A549 (cell line): ENCODE measurements at regions not wholly inside any gene's neighbourhood (a gene's known extent, or its start where the extent isn't known, plus 50 kb on each side); places are given as distances from the start of the nearest gene placed in this dataset.

ENCODE experiments used
- ATAC-seq, 2 experiments: fragments of 200-7000 bp in 1 of 2; fragments of >200 bp in 1 of 2; cut with Nextera tagmentation in 1 of 2; cut with Tn5 transposase in 1 of 2; 3 replicates each; pipeline versions ENCODE4 v1.8.0 to v1.9.1; 2018 to 2020; ENCODE audit warnings: mild to moderate bottlenecking in 1 of 2, moderate library complexity in 1 of 2
- CTCF ChIA-PET: fragments of 300-600 bp; sonication (Branson Sonifier 250); formaldehyde crosslinking; extraction: SDS; loops from one replicate; lab custom pipeline; 2021; ENCODE audit warnings: antibody characterized with exemption, inconsistent platforms; lab: Yijun Ruan, JAX
- POLR2A ChIA-PET: fragments of 350-600 bp; formaldehyde crosslinking; extraction: SDS; loops from one replicate; lab custom pipeline; 2021; ENCODE audit warnings: antibody characterized with exemption, inconsistent platforms; lab: Yijun Ruan, JAX
- DNase-seq, 2 experiments: peaks; one replicate each; pipeline versions ENCODE4 v3.0.0 to v3.0.0-alpha.2; 2011 to 2016; ENCODE audit warnings: low read depth in 1 of 2, low spot score in 1 of 2
- FAIRE-seq: peaks from 2 replicates; lab custom pipeline; 2011; peaks lifted over from hg19 to GRCh38; lab: Jason Lieb, UNC
- H3K27ac ChIP-seq, 2 experiments: fragments of >200 bp; sonication (Bioruptor Twin); formaldehyde crosslinking; 3 replicates each; pipeline ENCODE4 v1.5.1; 2016 to 2017
- H3K4me1 ChIP-seq: fragments of >200 bp; sonication (Bioruptor Twin); formaldehyde crosslinking; 3 replicates; pipeline ENCODE4 v1.6.1; 2016
- H3K4me2 ChIP-seq: fragments of >200 bp; sonication (Bioruptor Twin); formaldehyde crosslinking; 3 replicates; pipeline ENCODE4 v1.6.1; 2016
- H3K4me3 ChIP-seq: fragments of >200 bp; sonication (Bioruptor Twin); formaldehyde crosslinking; 3 replicates; pipeline ENCODE4 v1.5.1; 2016
- H3K9me3 ChIP-seq: fragments of >200 bp; sonication (Bioruptor Twin); formaldehyde crosslinking; 3 replicates; pipeline ENCODE4 v1.6.1; 2016
- ATOH8 ChIP-seq: fragments of 250-450 bp; sonication (Bioruptor Pico); IDR thresholded peaks from 2 replicates; pipeline ENCODE4 v1.5.0; 2020; ENCODE audit warnings: low read depth, mild to moderate bottlenecking, moderate library complexity
- BCL3 ChIP-seq: fragments of >200 bp; sonication (Bioruptor Twin); formaldehyde crosslinking; IDR thresholded peaks from 3 replicates; pipeline ENCODE4 v1.6.1; 2016
- BHLHE40 ChIP-seq: IDR thresholded peaks from 2 replicates; pipeline ENCODE4 v1.6.1; 2012; ENCODE audit warnings: low read depth, low read length, inconsistent platforms
- CEBPB ChIP-seq, 2 experiments: fragments of >200 bp in 1 of 2; sonication (Bioruptor Twin) in 1 of 2; formaldehyde crosslinking in 1 of 2; IDR thresholded peaks; 2 replicates each; pipeline ENCODE4 v1.6.1; 2012 to 2016
- CHD4 ChIP-seq: fragments of 200-600 bp; sonication (generic); IDR thresholded peaks from 2 replicates; pipeline ENCODE4 v1.6.1; 2016; ENCODE audit warnings: antibody characterized with exemption, mild to moderate bottlenecking, borderline replicate concordance
- FOSB ChIP-seq: fragments of 250-450 bp; sonication (Bioruptor Pico); IDR thresholded peaks from 2 replicates; pipeline ENCODE4 v1.5.0; 2020; ENCODE audit warnings: mild to moderate bottlenecking, moderate library complexity
- HDAC2 ChIP-seq: fragments of 200-600 bp; sonication (generic); IDR thresholded peaks from 2 replicates; pipeline ENCODE4 v1.6.1; 2016
- HES2 ChIP-seq: fragments of >200 bp; sonication (Bioruptor Twin); formaldehyde crosslinking; IDR thresholded peaks from 2 replicates; pipeline ENCODE4 v1.6.1; 2016
- HEYL ChIP-seq: fragments of 250-450 bp; sonication (Bioruptor Pico); IDR thresholded peaks from 2 replicates; pipeline ENCODE4 v1.8.0; 2021; ENCODE audit warnings: mild to moderate bottlenecking, moderate library complexity
- HOXB13 ChIP-seq: fragments of 250-450 bp; sonication (Bioruptor Pico); IDR thresholded peaks from 2 replicates; pipeline ENCODE4 v1.5.0; 2020; ENCODE audit warnings: low read depth, mild to moderate bottlenecking, moderate library complexity
- JUN ChIP-seq, 2 experiments: fragments of >200 bp; sonication (Bioruptor Twin); formaldehyde crosslinking; IDR thresholded peaks; 2 replicates in 1 of 2; 3 replicates in 1 of 2; pipeline ENCODE4 v1.6.1; 2016 to 2017
- KDM1A ChIP-seq: fragments of 200-600 bp; sonication (generic); IDR thresholded peaks from 2 replicates; pipeline ENCODE4 v1.6.1; 2016; ENCODE audit warnings: low read depth, mild to moderate bottlenecking
- MAFK ChIP-seq: fragments of 450-650 bp; IDR thresholded peaks from 2 replicates; pipeline ENCODE4 v1.6.1; 2014; ENCODE audit not compliant: partially characterized antibody
- MYC ChIP-seq: IDR thresholded peaks from 2 replicates; pipeline ENCODE4 v1.6.1; 2012; ENCODE audit warnings: mild to moderate bottlenecking, inconsistent platforms, low read length, improper control_type of control experiment, borderline replicate concordance
- NPAS2 ChIP-seq: fragments of 250-450 bp; sonication (Bioruptor Pico); IDR thresholded peaks from 2 replicates; pipeline ENCODE4 v1.8.0; 2022; ENCODE audit warnings: mild to moderate bottlenecking, moderate library complexity, borderline replicate concordance
- PBX3 ChIP-seq: IDR thresholded peaks from 2 replicates; pipeline ENCODE4 v1.6.1; 2012
- PHF8 ChIP-seq: fragments of 200-600 bp; sonication (generic); IDR thresholded peaks from 2 replicates; pipeline ENCODE4 v1.6.1; 2016; ENCODE audit warnings: low read depth, mild to moderate bottlenecking, antibody characterized with exemption, moderate library complexity, borderline replicate concordance
- POLR2A ChIP-seq: IDR thresholded peaks from 2 replicates; pipeline ENCODE4 v1.6.1; 2012; ENCODE audit warnings: mild to moderate bottlenecking, low read length
- POLR2AphosphoS2 ChIP-seq: conservative IDR thresholded peaks from 2 replicates; pipeline ENCODE4 v1.6.1; 2012; ENCODE audit warnings: low read length, improper control_type of control experiment, inconsistent platforms
- REST ChIP-seq: fragments of 200-600 bp; sonication (generic); IDR thresholded peaks from 2 replicates; pipeline ENCODE4 v1.6.1; 2016; ENCODE audit warnings: antibody characterized with exemption, mild to moderate bottlenecking, moderate library complexity
- RFX5 ChIP-seq: fragments of 450-650 bp; IDR thresholded peaks from 2 replicates; pipeline ENCODE4 v1.7.1; 2014; ENCODE audit warnings: antibody characterized with exemption, mild to moderate bottlenecking, moderate library complexity
- TFCP2L1 ChIP-seq: fragments of 250-450 bp; sonication (Bioruptor Pico); IDR thresholded peaks from 2 replicates; pipeline ENCODE4 v1.5.0; 2021; ENCODE audit warnings: mild to moderate bottlenecking
- TP53 ChIP-seq: fragments of 250-450 bp; sonication (Bioruptor Pico); IDR thresholded peaks from 2 replicates; pipeline ENCODE4 v1.5.0; 2021; ENCODE audit warnings: mild to moderate bottlenecking, moderate library complexity
- WGBS: methylation state at CpG from one replicate; pipeline ENCODE4 v1.1.6; 2017; ENCODE audit errors: missing lambda C conversion rate; 5-methylcytosine and 5-hydroxymethylcytosine counted together
- TF ChIP-seq, protein P1 (sequence below): fragments of 450-650 bp; IDR thresholded peaks from 2 replicates; pipeline ENCODE4 v1.6.1; 2014; ENCODE audit warnings: antibody characterized with exemption
- TF ChIP-seq, protein P2 (sequence below): IDR thresholded peaks from 2 replicates; pipeline ENCODE4 v1.6.1; 2012
- TF ChIP-seq, protein P3 (sequence below): fragments of 250-450 bp; sonication (Bioruptor Pico); IDR thresholded peaks from 2 replicates; pipeline ENCODE4 v1.5.0; 2021; ENCODE audit warnings: mild to moderate bottlenecking, moderate library complexity, borderline replicate concordance

- no peak for ATAC-seq
- FAIRE-seq = no peak
- H3K4me2 ChIP-seq = no peak overlapping the region
- TF ChIP-seq BHLHE40 (no peak), TFCP2L1 (CRISPR knock-in tag) (no peak), CHD4 (no peak), CEBPB (IDR thresholded peaks at IDR 0.05) (no peak), JUN (IDR thresholded peaks at IDR 0.05) (no peak), PHF8 (no peak)
- TF ChIP-seq, all 56 proteins: peak for 0
- POLR2A ChIA-PET = no interaction called here
- WGBS = 70% methylated on average over 4 of the region's 4 CpGs
- H3K4me3 ChIP-seq = no peak overlapping the region
- H3K27ac ChIP-seq = no peak overlapping the region
- no peaks in the 10 kb centered on the region for H3K9me3 ChIP-seq
- DNase-seq = no peak
- CTCF ChIA-PET = no interaction called here
- no peaks in the 10 kb centered on the region for H3K4me1 ChIP-seq
Observed at GRCh38 chr3:181892848-181893247, 181.1 kb downstream of the SOX2 start.

DNA sequence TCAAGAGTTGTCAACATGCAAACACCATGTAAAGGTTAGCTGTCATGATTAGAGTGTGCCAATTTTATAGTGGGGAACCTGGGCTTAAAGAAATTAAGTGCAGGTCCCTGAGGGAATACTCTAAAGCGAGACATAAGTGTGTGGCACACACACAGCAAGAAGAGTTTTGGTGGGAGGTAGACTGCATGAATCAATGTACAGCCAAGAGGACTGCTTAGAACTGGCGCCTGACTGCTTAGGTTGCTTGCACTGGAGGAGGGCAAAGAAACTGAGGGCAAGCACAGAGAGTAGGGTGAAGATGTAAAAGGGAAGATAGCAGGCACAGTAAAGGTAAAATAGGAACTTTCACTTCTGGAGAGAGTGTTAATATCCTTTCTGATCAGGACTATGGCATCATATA lies 184.9 kb downstream of the SOX2 start:
- DNase-seq = no peak
- no peak overlapping the region for H3K27ac ChIP-seq
- 78% methylated on average over 2 of the region's 2 CpGs for WGBS
- ChIA-PET POLR2A (no interaction called here), CTCF (no interaction called here)
- no peak overlapping the region for H3K4me2 ChIP-seq
- TF ChIP-seq PBX3 = no peak
- TF ChIP-seq, protein P1, sequence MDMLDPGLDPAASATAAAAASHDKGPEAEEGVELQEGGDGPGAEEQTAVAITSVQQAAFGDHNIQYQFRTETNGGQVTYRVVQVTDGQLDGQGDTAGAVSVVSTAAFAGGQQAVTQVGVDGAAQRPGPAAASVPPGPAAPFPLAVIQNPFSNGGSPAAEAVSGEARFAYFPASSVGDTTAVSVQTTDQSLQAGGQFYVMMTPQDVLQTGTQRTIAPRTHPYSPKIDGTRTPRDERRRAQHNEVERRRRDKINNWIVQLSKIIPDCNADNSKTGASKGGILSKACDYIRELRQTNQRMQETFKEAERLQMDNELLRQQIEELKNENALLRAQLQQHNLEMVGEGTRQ = no peak
- no peak for TF ChIP-seq MYC
- TF ChIP-seq, protein P2, sequence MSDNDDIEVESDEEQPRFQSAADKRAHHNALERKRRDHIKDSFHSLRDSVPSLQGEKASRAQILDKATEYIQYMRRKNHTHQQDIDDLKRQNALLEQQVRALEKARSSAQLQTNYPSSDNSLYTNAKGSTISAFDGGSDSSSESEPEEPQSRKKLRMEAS = no peak
- TF ChIP-seq HEYL (CRISPR knock-in tag) = no peak
- TF ChIP-seq BCL3 = no peak
- no peak for TF ChIP-seq RFX5
- no peak for TF ChIP-seq HOXB13 (CRISPR knock-in tag)
- no peak for TF ChIP-seq REST
- no peak for TF ChIP-seq TP53 (CRISPR knock-in tag)
- TF ChIP-seq KDM1A = no peak
- TF ChIP-seq POLR2AphosphoS2 = no peak
- no peak for TF ChIP-seq ATOH8 (CRISPR knock-in tag)
- TF ChIP-seq, protein P3, sequence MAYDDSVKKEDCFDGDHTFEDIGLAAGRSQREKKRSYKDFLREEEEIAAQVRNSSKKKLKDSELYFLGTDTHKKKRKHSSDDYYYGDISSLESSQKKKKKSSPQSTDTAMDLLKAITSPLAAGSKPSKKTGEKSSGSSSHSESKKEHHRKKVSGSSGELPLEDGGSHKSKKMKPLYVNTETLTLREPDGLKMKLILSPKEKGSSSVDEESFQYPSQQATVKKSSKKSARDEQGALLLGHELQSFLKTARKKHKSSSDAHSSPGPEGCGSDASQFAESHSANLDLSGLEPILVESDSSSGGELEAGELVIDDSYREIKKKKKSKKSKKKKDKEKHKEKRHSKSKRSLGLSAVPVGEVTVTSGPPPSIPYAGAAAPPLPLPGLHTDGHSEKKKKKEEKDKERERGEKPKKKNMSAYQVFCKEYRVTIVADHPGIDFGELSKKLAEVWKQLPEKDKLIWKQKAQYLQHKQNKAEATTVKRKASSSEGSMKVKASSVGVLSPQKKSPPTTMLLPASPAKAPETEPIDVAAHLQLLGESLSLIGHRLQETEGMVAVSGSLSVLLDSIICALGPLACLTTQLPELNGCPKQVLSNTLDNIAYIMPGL (CRISPR knock-in tag) = no peak
- no peak for TF ChIP-seq MAFK
- TF ChIP-seq HES2 = no peak
- no peak for TF ChIP-seq POLR2A
- no peak for TF ChIP-seq FOSB (CRISPR knock-in tag)
- no peak for TF ChIP-seq HDAC2
- TF ChIP-seq NPAS2 (CRISPR knock-in tag) = no peak
- no peak for ATAC-seq
- H3K9me3 ChIP-seq = no peaks in the 10 kb centered on the region
- H3K4me3 ChIP-seq = no peak overlapping the region
- H3K4me1 ChIP-seq = no peaks in the 10 kb centered on the region
- FAIRE-seq = no peak
